PC-9 (cell line): ENCODE measurements at regions not wholly inside any gene's neighbourhood (a gene's known extent, or its start where the extent isn't known, plus 50 kb on each side); places are given as distances from the start of the nearest gene placed in this dataset.

ENCODE experiments used
- BruUV-seq: library from RNA; stranded (reverse); fragments of 400-500 nt; replicated peaks from 2 replicates; lab custom pipeline; 2021; lab: Mats Ljungman, UMichigan
- CTCF ChIA-PET: fragments of 300-600 bp; sonication (Branson Sonifier 250); formaldehyde crosslinking; loops from one replicate; lab custom pipeline; 2022; ENCODE audit warnings: antibody characterized with exemption; lab: Charles Lee
- POLR2A ChIA-PET: fragments of 300-600 bp; sonication (Branson Sonifier 250); formaldehyde crosslinking; loops from one replicate; lab custom pipeline; 2022; ENCODE audit warnings: antibody characterized with exemption; ENCODE audit not compliant: unreplicated experiment; lab: Charles Lee
- DNase-seq, 2 experiments: peaks; one replicate each; pipeline versions ENCODE4 v3.0.0 to v3.0.0-alpha.2; 2015 to 2022; ENCODE audit warnings: mixed read lengths in 1 of 2
- H2AFZ ChIP-seq: fragments of 200-600 bp; sonication (generic); 2 replicates; pipeline ENCODE4 v1.8.1; 2017; ENCODE audit warnings: antibody characterized with exemption
- H3F3A ChIP-seq: fragments of 200-600 bp; sonication (generic); 2 replicates; pipeline ENCODE4 v1.8.1; 2017; ENCODE audit warnings: antibody characterized with exemption, mild to moderate bottlenecking, low read depth; ENCODE audit not compliant: insufficient read depth
- H3K27ac ChIP-seq: fragments of 200-600 bp; sonication (generic); 2 replicates; pipeline ENCODE4 v1.6.1; 2016; ENCODE audit warnings: mixed run types
- H3K27me3 ChIP-seq: fragments of 200-600 bp; sonication (generic); 2 replicates; pipeline ENCODE4 v1.6.1; 2016; ENCODE audit warnings: low read depth, mixed run types; ENCODE audit not compliant: insufficient read depth
- H3K36me3 ChIP-seq: fragments of 200-600 bp; sonication (generic); 2 replicates; pipeline ENCODE4 v1.6.1; 2016; ENCODE audit warnings: low read depth, mixed run types
- H3K4me1 ChIP-seq: fragments of 200-600 bp; sonication (generic); replicated peaks from 2 replicates; pipeline ENCODE4 v1.6.1; 2016; ENCODE audit warnings: mixed run types; ENCODE audit not compliant: insufficient read depth
- H3K4me2 ChIP-seq: fragments of 200-600 bp; sonication (generic); 2 replicates; pipeline ENCODE4 v1.6.1; 2017; ENCODE audit warnings: mixed run types
- H3K4me3 ChIP-seq: fragments of 200-600 bp; sonication (generic); 2 replicates; pipeline ENCODE4 v1.6.1; 2016; ENCODE audit warnings: mixed run types
- H3K79me2 ChIP-seq: fragments of 200-600 bp; sonication (generic); 2 replicates; pipeline ENCODE4 v1.6.1; 2017; ENCODE audit warnings: low read depth, mixed run types
- H3K9me2 ChIP-seq: fragments of 200-600 bp; sonication (generic); 2 replicates; pipeline ENCODE4 v1.8.1; 2017; ENCODE audit warnings: mild to moderate bottlenecking; ENCODE audit not compliant: insufficient read depth
- H3K9me3 ChIP-seq: fragments of 200-600 bp; sonication (generic); 2 replicates; pipeline ENCODE4 v1.8.1; 2016; ENCODE audit warnings: low read depth; ENCODE audit not compliant: insufficient read depth
- H4K20me1 ChIP-seq: fragments of 200-600 bp; sonication (generic); 2 replicates; pipeline ENCODE4 v1.8.1; 2017; ENCODE audit not compliant: insufficient read depth
- EZH2 ChIP-seq: fragments of 200-600 bp; sonication (generic); IDR thresholded peaks from 2 replicates; pipeline ENCODE4 v1.8.0; 2017; ENCODE audit warnings: antibody characterized with exemption, low read depth
- intact Hi-C: fragments of 100-400 bp; cut with micrococcal nuclease; formaldehyde crosslinking; loops from one replicate; pipeline ENCODE4 v1.10.0; 2022; ENCODE audit not compliant: unreplicated experiment
- TF ChIP-seq, protein P1 (sequence below): fragments of 200-600 bp; sonication (generic); conservative IDR thresholded peaks from 2 replicates; pipeline ENCODE4 v1.6.1; 2017; ENCODE audit warnings: mixed run types, antibody characterized with exemption, mild to moderate bottlenecking, moderate library complexity

DNA sequence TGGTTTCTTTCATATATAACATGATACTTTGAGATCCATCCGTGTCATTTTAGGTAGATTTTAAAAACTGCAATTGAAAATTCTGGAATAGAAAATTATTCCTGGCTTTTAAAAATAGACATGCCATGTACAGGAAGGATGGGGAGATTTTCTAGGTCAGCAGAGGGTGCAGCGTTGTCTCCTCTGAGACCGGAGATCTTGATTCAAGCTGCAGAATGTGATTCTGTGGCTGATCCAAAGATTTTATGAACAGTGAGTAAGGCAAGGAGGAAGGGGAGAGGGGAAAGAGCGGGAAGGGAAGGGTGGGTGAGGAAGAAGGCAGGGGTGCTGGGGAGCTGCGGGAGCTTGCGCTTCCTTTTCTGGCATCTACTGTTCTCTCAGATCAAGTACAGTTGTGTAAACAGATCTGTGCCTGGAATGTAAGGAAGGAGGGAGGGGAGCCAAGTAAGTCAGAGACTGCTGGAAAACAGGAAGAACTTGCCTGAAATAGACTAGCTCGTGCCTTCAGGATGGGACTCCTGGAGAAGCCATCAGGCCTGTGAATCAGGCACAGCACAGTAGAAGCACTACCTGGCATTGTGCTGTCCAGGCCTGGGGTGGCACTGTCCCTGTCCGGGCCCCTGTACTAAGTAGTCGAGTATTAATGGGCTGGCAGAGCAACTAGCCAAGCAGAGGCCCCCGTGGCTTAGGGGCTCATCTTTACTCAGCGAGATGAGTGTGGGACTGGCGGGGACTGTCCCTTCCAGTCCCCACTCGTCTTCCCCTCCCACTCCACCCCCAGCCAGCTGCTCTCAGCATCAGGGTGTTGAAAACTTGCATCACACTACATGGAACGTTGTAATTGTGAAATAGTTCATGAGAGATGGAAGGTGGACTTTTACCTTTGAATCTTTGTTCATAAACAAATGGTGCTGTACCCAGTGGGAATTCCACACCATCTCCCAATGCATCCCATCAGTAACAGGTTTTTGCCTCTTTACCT, 163.5 kb downstream of the UXS1 start:
- Histone ChIP-seq H3K27ac (no peak overlapping the region), H3K4me2 (peak overlapping the region; percentile 30), H3K9me2 (no peaks in the 10 kb centered on the region), H3K79me2 (no peaks in the 10 kb centered on the region), H2AFZ (no peak overlapping the region), H3K4me3 (no peak overlapping the region), H3K36me3 (no peaks in the 10 kb centered on the region), H3K27me3 (no peaks in the 10 kb centered on the region), H3F3A (no peaks in the 10 kb centered on the region), H4K20me1 (no peaks in the 10 kb centered on the region), H3K9me3 (no peaks in the 10 kb centered on the region), H3K4me1 (no peaks in the 10 kb centered on the region; the same call in 1 of the 2 replicates)
- CTCF ChIA-PET, result no interaction called here
- TF ChIP-seq, protein P1, sequence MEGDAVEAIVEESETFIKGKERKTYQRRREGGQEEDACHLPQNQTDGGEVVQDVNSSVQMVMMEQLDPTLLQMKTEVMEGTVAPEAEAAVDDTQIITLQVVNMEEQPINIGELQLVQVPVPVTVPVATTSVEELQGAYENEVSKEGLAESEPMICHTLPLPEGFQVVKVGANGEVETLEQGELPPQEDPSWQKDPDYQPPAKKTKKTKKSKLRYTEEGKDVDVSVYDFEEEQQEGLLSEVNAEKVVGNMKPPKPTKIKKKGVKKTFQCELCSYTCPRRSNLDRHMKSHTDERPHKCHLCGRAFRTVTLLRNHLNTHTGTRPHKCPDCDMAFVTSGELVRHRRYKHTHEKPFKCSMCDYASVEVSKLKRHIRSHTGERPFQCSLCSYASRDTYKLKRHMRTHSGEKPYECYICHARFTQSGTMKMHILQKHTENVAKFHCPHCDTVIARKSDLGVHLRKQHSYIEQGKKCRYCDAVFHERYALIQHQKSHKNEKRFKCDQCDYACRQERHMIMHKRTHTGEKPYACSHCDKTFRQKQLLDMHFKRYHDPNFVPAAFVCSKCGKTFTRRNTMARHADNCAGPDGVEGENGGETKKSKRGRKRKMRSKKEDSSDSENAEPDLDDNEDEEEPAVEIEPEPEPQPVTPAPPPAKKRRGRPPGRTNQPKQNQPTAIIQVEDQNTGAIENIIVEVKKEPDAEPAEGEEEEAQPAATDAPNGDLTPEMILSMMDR, result no peak
- no peak for TF ChIP-seq EZH2
- intact Hi-C loops, result no loop called here
- DNase-seq, result peak in 1 of 2 experiments; percentile 73
- POLR2A ChIA-PET, result no interaction called here
- no TSS peak for BruUV-seq

DNA sequence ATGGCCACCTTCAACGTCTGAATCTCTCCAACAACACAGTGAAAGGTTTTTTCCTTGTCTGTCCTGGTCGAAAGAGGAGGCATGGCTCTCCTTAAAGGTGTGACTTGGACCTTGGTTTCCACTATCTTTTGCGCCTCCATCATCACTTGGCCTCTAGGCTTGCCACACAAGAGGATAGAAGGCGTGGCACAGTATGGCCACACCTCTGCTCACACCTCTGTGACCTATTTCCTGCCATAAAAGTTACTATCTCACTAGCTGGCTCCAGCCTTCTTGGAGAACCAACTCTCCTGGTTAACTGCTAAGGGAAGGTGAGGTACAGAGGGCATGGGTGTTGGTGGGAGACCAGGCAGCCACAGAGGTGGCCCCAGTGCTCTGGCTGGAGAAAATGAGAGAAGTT, 165.9 kb downstream of the UXS1 start:
- DNase-seq, result no peak

More for the DNA sequence above, 165.9 kb downstream of the UXS1 start:
- no peaks in the 10 kb centered on the region for H3K36me3 ChIP-seq
- H3K4me1 ChIP-seq, result no peaks in the 10 kb centered on the region; the same call in 1 of the 2 replicates
- no TSS peak for BruUV-seq
- no peak overlapping the region for H3K4me3 ChIP-seq
- no peaks in the 10 kb centered on the region for H3K9me2 ChIP-seq
- no peaks in the 10 kb centered on the region for H4K20me1 ChIP-seq
- no peak overlapping the region for H2AFZ ChIP-seq
- H3K79me2 ChIP-seq, result no peaks in the 10 kb centered on the region
- no peaks in the 10 kb centered on the region for H3K9me3 ChIP-seq
- H3F3A ChIP-seq, result no peaks in the 10 kb centered on the region
- POLR2A ChIA-PET, result no interaction called here
- H3K4me2 ChIP-seq, result no peak overlapping the region
- no peak overlapping the region for H3K27ac ChIP-seq
- no peak for TF ChIP-seq EZH2
- TF ChIP-seq, protein P1, result no peak
- intact Hi-C loops, result no loop called here
- CTCF ChIA-PET, result no interaction called here
- H3K27me3 ChIP-seq, result no peaks in the 10 kb centered on the region; the same call in 1 of the 2 replicates
